AG04449 (cell line): ENCODE measurements at regions not wholly inside any gene's neighbourhood (a gene's known extent, or its start where the extent isn't known, plus 50 kb on each side); places are given as distances from the start of the nearest gene placed in this dataset.

ENCODE experiments used
- CTCF ChIA-PET: fragments of 350-600 bp; formaldehyde crosslinking; extraction: SDS; loops from one replicate; lab custom pipeline; 2021; ENCODE audit warnings: antibody characterized with exemption; lab: Yijun Ruan, JAX
- POLR2A ChIA-PET: fragments of 400-600, 350-600 bp; formaldehyde crosslinking; extraction: SDS; loops from one replicate; lab custom pipeline; 2020; ENCODE audit warnings: antibody characterized with exemption, inconsistent platforms; lab: Yijun Ruan, JAX
- DNase-seq: peaks from one replicate; pipeline ENCODE4 v3.0.0-alpha.2; 2010; ENCODE audit warnings: low read depth, low spot score
- H3K4me3 ChIP-seq: 2 replicates; pipeline ENCODE4 v1.5.1; 2011; ENCODE audit warnings: low read depth, mild to moderate bottlenecking, control low read depth, low read length
- CTCF ChIP-seq: IDR thresholded peaks from one replicate; pipeline ENCODE4 v1.5.1; 2011; ENCODE audit warnings: mild to moderate bottlenecking, moderate library complexity, low read length, control low read depth, inconsistent platforms; ENCODE audit not compliant: insufficient read depth; ENCODE audit errors: missing control alignments

- TF ChIP-seq CTCF: no peak
- POLR2A ChIA-PET: no interaction called here
- no peak overlapping the region for H3K4me3 ChIP-seq
- CTCF ChIA-PET: no interaction called here
- no peak for DNase-seq
Measured at GRCh38 chr22:49676783-49677494, 150.7 kb downstream of the BRD1 start.

- POLR2A ChIA-PET: no interaction called here
- CTCF ChIA-PET: no interaction called here
Measured at GRCh38 chr22:49676230-49676629, 151.4 kb downstream of the BRD1 start.

GRCh38 chr22:49674479-49675050 is 153.1 kb downstream of the BRD1 start:
- no peak for TF ChIP-seq CTCF
- ChIA-PET POLR2A (no interaction called here), CTCF (no interaction called here)
- no peak overlapping the region for H3K4me3 ChIP-seq
- no peak for DNase-seq

More at GRCh38 chr22:49676230-49676629, 151.4 kb downstream of the BRD1 start:
- no peak overlapping the region for H3K4me3 ChIP-seq
- no peak for TF ChIP-seq CTCF
- no peak for DNase-seq

GRCh38 chr22:49673048-49673447 is 154.6 kb downstream of the BRD1 start:
- TF ChIP-seq CTCF: no peak
- ChIA-PET CTCF (no interaction called here), POLR2A (no interaction called here)
- no peak for DNase-seq
- no peak overlapping the region for H3K4me3 ChIP-seq

GRCh38 chr22:49672014-49672516 is 155.6 kb downstream of the BRD1 start:
- CTCF ChIA-PET: no interaction called here
- POLR2A ChIA-PET: no interaction called here
- DNase-seq: no peak
- no peak for TF ChIP-seq CTCF
- H3K4me3 ChIP-seq: no peak overlapping the region

GRCh38 chr22:49671331-49672013 is 156.2 kb downstream of the BRD1 start:
- no peak for DNase-seq
- CTCF ChIA-PET: no interaction called here
- no peak overlapping the region for H3K4me3 ChIP-seq
- POLR2A ChIA-PET: no interaction called here
- TF ChIP-seq CTCF: no peak
